ENCODE measurements at regions not wholly inside any gene's neighbourhood (a gene's known extent, or its start where the extent isn't known, plus 50 kb on each side); places are given as distances from the start of the nearest gene placed in this dataset.

DNA sequence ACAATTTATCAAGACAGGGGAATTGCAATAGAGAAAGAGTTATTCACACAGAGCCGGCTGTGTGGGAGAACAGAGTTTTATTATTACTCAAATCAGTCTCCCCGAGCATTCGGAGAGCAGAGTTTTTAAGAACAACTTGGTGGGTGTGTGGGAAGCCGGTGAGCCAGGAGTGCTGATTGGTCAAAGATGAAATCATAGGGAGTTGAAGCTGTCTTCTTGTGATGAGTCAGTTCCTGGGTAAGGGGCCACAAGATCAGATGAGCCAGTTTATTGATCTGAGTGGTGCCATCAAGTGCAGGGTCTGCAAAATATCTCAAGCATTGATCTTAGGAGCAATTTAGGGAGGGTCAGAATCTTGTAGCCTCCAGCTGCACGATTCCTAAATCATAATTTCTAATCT is 50.0 kb upstream of the ECI2 start:
- TF ChIP-seq, protein P1, sequence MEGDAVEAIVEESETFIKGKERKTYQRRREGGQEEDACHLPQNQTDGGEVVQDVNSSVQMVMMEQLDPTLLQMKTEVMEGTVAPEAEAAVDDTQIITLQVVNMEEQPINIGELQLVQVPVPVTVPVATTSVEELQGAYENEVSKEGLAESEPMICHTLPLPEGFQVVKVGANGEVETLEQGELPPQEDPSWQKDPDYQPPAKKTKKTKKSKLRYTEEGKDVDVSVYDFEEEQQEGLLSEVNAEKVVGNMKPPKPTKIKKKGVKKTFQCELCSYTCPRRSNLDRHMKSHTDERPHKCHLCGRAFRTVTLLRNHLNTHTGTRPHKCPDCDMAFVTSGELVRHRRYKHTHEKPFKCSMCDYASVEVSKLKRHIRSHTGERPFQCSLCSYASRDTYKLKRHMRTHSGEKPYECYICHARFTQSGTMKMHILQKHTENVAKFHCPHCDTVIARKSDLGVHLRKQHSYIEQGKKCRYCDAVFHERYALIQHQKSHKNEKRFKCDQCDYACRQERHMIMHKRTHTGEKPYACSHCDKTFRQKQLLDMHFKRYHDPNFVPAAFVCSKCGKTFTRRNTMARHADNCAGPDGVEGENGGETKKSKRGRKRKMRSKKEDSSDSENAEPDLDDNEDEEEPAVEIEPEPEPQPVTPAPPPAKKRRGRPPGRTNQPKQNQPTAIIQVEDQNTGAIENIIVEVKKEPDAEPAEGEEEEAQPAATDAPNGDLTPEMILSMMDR (IDR thresholded peaks at IDR 0.05): no peak
- TF ChIP-seq POLR2AphosphoS5 (IDR thresholded peaks at IDR 0.05): no peak

Data from gastroesophageal sphincter (tissue), 3 donors.